ENCODE measurements at regions not wholly inside any gene's neighbourhood (a gene's known extent, or its start where the extent isn't known, plus 50 kb on each side); places are given as distances from the start of the nearest gene placed in this dataset.

- H3K27me3 ChIP-seq (ENCODE audit: control insufficient read depth, insufficient read depth, low read length), result no peaks in the 10 kb centered on the region
- DNase-seq, result no peak
- 100% methylated on average over 1 of the region's 3 CpGs for WGBS (ENCODE audit: insufficient coverage)
- H3K9me3 ChIP-seq (replicated peaks; ENCODE audit: control insufficient read depth, low read depth, low read length), result no peaks in the 10 kb centered on the region
- no peak overlapping the region for H3K4me3 ChIP-seq (ENCODE audit: low read length)
- no peak overlapping the region for H3K27ac ChIP-seq (ENCODE audit: low read length)
- H3K36me3 ChIP-seq (ENCODE audit: control insufficient read depth, insufficient read depth, low read length), result no peaks in the 10 kb centered on the region
- H3K4me1 ChIP-seq (ENCODE audit: control insufficient read depth, insufficient read depth, low read length), result no peaks in the 10 kb centered on the region
Measured at GRCh38 chr3:78154521-78155186, 1114.8 kb downstream of the ROBO2 start.

DNA sequence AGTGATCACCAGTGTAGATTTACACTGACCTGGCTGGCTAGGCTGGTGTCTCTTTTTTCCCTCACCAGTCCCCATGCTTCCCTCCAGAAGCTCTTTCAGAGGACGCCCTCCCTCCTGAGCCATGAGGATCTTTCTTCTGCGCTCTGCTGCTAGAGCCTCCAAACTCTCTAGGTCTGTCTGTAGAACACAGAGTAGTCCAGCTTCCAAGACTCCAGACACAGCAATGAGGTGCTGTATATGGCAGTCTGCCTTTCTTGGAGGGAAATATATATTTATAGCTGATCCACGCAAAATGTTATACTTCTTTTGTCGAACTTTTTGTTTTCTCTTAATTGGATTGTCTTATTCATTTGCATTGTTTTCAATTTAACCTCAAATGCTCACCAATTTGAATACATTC, 1121.8 kb downstream of the ROBO2 start:
- H3K4me1 ChIP-seq (ENCODE audit: control insufficient read depth, insufficient read depth, low read length), result no peaks in the 10 kb centered on the region
- H3K36me3 ChIP-seq (ENCODE audit: control insufficient read depth, insufficient read depth, low read length), result no peaks in the 10 kb centered on the region
- H3K4me3 ChIP-seq (ENCODE audit: low read length), result no peak overlapping the region
- no peak overlapping the region for H3K27ac ChIP-seq (ENCODE audit: low read length)
- no peaks in the 10 kb centered on the region for H3K9me3 ChIP-seq (replicated peaks; ENCODE audit: control insufficient read depth, low read depth, low read length)
- no CpG with 5 or more reads among the region's 4 CpGs for WGBS (ENCODE audit: insufficient coverage)
- H3K27me3 ChIP-seq (ENCODE audit: control insufficient read depth, insufficient read depth, low read length), result no peaks in the 10 kb centered on the region
- DNase-seq, result no peak

DNA sequence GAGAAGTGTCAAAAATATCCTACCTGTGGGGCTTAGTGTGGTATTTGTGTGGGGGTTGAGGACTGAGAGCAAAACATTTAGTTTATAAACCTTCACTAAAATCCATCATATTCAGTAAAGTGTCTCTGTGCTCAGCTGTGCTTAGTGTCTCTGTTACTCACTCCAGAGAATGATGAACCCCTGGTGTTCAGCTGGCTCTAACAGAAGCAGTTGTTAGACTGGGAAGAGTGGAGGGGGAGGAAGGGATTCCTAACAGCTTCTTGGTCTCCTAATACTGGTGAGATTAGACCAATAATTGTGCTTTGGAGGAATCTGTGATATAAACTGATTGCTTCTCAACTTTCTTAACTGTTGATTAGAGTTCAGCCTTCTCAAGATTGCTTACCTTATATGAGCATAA, 1123.5 kb downstream of the ROBO2 start:
- no peak for DNase-seq
- Histone ChIP-seq H3K4me3 (ENCODE audit: low read length) (no peak overlapping the region), H3K27ac (ENCODE audit: low read length) (no peak overlapping the region), H3K27me3 (ENCODE audit: control insufficient read depth, insufficient read depth, low read length) (no peaks in the 10 kb centered on the region), H3K9me3 (replicated peaks; ENCODE audit: control insufficient read depth, low read depth, low read length) (no peaks in the 10 kb centered on the region), H3K4me1 (ENCODE audit: control insufficient read depth, insufficient read depth, low read length) (no peaks in the 10 kb centered on the region), H3K36me3 (ENCODE audit: control insufficient read depth, insufficient read depth, low read length) (no peaks in the 10 kb centered on the region)

GRCh38 chr3:78165876-78166275, 1126.0 kb downstream of the ROBO2 start:
- DNase-seq, result peak; percentile 27
- Histone ChIP-seq H3K27me3 (ENCODE audit: control insufficient read depth, insufficient read depth, low read length) (no peaks in the 10 kb centered on the region), H3K27ac (ENCODE audit: low read length) (no peak overlapping the region), H3K4me3 (ENCODE audit: low read length) (no peak overlapping the region), H3K36me3 (ENCODE audit: control insufficient read depth, insufficient read depth, low read length) (no peaks in the 10 kb centered on the region), H3K9me3 (replicated peaks; ENCODE audit: control insufficient read depth, low read depth, low read length) (no peaks in the 10 kb centered on the region), H3K4me1 (ENCODE audit: control insufficient read depth, insufficient read depth, low read length) (no peaks in the 10 kb centered on the region)

- H3K27me3 ChIP-seq (ENCODE audit: control insufficient read depth, insufficient read depth, low read length), result no peaks in the 10 kb centered on the region
- H3K9me3 ChIP-seq (replicated peaks; ENCODE audit: control insufficient read depth, low read depth, low read length), result no peaks in the 10 kb centered on the region
- no peaks in the 10 kb centered on the region for H3K4me1 ChIP-seq (ENCODE audit: control insufficient read depth, insufficient read depth, low read length)
- H3K4me3 ChIP-seq (ENCODE audit: low read length), result no peak overlapping the region
- peak; percentile 34 for DNase-seq
- H3K27ac ChIP-seq (ENCODE audit: low read length), result no peak overlapping the region
- no peaks in the 10 kb centered on the region for H3K36me3 ChIP-seq (ENCODE audit: control insufficient read depth, insufficient read depth, low read length)
- WGBS (ENCODE audit: insufficient coverage), result 22% methylated on average over 1 of the region's 1 CpG
Measured at GRCh38 chr3:78174821-78175220, 1134.9 kb downstream of the ROBO2 start.

DNA sequence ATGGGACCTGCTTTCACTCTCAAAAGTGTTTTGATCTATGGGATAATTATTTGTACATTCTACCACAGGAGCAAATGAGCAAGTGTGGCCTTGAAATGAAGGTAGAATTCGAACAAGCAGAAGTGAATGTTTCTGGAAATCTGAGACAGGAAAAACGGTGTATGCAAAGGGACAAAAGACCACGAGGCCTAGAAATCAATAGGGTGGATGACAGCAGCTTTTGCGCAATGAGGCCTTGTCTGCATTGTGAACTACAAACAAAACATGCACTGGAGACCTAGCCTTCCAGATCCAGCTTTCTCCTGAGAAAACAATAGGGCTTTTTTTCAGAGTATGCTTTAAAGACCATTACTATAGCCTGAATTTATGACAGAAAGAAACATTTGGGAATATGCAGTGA, 1137.0 kb downstream of the ROBO2 start:
- Histone ChIP-seq H3K4me3 (ENCODE audit: low read length) (no peak overlapping the region), H3K4me1 (ENCODE audit: control insufficient read depth, insufficient read depth, low read length) (no peaks in the 10 kb centered on the region), H3K27me3 (ENCODE audit: control insufficient read depth, insufficient read depth, low read length) (no peaks in the 10 kb centered on the region), H3K27ac (ENCODE audit: low read length) (no peak overlapping the region), H3K36me3 (ENCODE audit: control insufficient read depth, insufficient read depth, low read length) (no peaks in the 10 kb centered on the region), H3K9me3 (replicated peaks; ENCODE audit: control insufficient read depth, low read depth, low read length) (no peaks in the 10 kb centered on the region)
- WGBS (ENCODE audit: insufficient coverage), result 45% methylated on average over 3 of the region's 4 CpGs
- no peak for DNase-seq

- no peak overlapping the region for H3K27ac ChIP-seq (ENCODE audit: low read length)
- H3K4me1 ChIP-seq (ENCODE audit: control insufficient read depth, insufficient read depth, low read length), result no peaks in the 10 kb centered on the region
- no CpG with 5 or more reads among the region's 2 CpGs for WGBS (ENCODE audit: insufficient coverage)
- H3K27me3 ChIP-seq (ENCODE audit: control insufficient read depth, insufficient read depth, low read length), result no peaks in the 10 kb centered on the region
- DNase-seq, result no peak
- no peak overlapping the region for H3K4me3 ChIP-seq (ENCODE audit: low read length)
- no peaks in the 10 kb centered on the region for H3K36me3 ChIP-seq (ENCODE audit: control insufficient read depth, insufficient read depth, low read length)
- no peaks in the 10 kb centered on the region for H3K9me3 ChIP-seq (replicated peaks; ENCODE audit: control insufficient read depth, low read depth, low read length)
Measured at GRCh38 chr3:78177780-78178179, 1137.9 kb downstream of the ROBO2 start.

DNA sequence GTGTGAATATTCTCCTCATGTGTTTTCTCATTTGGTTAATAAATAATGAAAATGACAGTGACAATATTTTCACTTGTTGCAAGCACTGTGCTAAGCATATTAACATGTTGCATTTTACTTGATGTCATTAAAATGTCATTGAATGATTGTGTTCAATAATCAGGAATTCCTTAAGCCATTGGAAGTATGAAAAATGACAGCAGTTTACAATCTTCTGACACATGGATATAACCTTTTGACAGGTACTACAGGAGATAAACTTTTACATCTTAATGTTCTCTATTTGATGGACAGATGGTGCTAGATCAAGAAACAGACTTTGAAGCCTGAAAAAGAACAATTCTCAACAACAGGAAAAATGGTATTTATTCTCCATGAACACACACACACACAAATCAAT, 1138.3 kb downstream of the ROBO2 start:
- Histone ChIP-seq H3K27ac (ENCODE audit: low read length) (no peak overlapping the region), H3K36me3 (ENCODE audit: control insufficient read depth, insufficient read depth, low read length) (no peaks in the 10 kb centered on the region), H3K4me1 (ENCODE audit: control insufficient read depth, insufficient read depth, low read length) (no peaks in the 10 kb centered on the region), H3K27me3 (ENCODE audit: control insufficient read depth, insufficient read depth, low read length) (no peaks in the 10 kb centered on the region), H3K4me3 (ENCODE audit: low read length) (no peak overlapping the region), H3K9me3 (replicated peaks; ENCODE audit: control insufficient read depth, low read depth, low read length) (no peaks in the 10 kb centered on the region)
- no peak for DNase-seq

- Histone ChIP-seq H3K4me1 (ENCODE audit: control insufficient read depth, insufficient read depth, low read length) (no peaks in the 10 kb centered on the region), H3K27me3 (ENCODE audit: control insufficient read depth, insufficient read depth, low read length) (no peaks in the 10 kb centered on the region), H3K36me3 (ENCODE audit: control insufficient read depth, insufficient read depth, low read length) (no peaks in the 10 kb centered on the region), H3K27ac (ENCODE audit: low read length) (no peak overlapping the region), H3K4me3 (ENCODE audit: low read length) (no peak overlapping the region), H3K9me3 (replicated peaks; ENCODE audit: control insufficient read depth, low read depth, low read length) (no peaks in the 10 kb centered on the region)
- no peak for DNase-seq
- WGBS (ENCODE audit: insufficient coverage), result no CpG with 5 or more reads among the region's 1 CpG
Measured at GRCh38 chr3:78178740-78179363, 1139.0 kb downstream of the ROBO2 start.

DNA sequence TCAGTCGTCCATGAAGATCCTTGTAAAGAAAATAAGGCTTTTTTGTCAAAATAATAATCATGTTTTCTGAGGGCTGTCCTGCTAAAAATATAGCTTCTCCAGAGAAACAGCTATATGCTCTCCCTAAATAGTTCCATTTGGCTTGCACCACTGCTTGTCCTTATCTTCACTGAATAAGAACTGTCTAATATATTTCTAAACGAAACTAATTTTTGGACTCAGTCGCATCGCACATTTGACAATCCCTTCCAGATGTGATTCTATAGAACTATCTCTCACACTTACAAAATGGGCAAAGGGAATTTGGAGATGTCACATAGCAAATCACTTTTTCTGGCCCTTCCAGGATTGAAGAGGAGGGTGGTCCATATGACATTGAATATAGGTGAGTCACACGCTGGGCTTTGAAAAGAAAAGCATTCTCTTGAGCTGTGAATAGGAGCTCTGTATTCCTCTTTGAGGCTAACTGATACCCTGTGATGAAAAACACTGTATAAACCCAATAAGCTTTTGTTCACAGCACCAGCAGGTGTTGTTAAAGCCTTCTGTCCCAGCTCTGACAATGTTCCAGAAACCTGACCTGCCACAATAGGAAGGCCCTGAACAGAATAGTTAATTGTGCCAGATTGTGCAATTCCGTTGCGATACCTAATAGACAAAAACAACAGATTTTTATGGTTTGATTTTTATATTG, 1144.2 kb downstream of the ROBO2 start:
- Histone ChIP-seq H3K4me1 (ENCODE audit: control insufficient read depth, insufficient read depth, low read length) (no peaks in the 10 kb centered on the region), H3K27me3 (ENCODE audit: control insufficient read depth, insufficient read depth, low read length) (no peaks in the 10 kb centered on the region), H3K4me3 (ENCODE audit: low read length) (no peak overlapping the region), H3K36me3 (ENCODE audit: control insufficient read depth, insufficient read depth, low read length) (no peaks in the 10 kb centered on the region), H3K27ac (ENCODE audit: low read length) (no peak overlapping the region), H3K9me3 (replicated peaks; ENCODE audit: control insufficient read depth, low read depth, low read length) (no peaks in the 10 kb centered on the region)
- WGBS (ENCODE audit: insufficient coverage), result 60% methylated on average over 1 of the region's 7 CpGs
- DNase-seq, result peak; percentile 53

All from muscle of leg (tissue), 3 donors.